Body of pancreas (tissue), 4 donors: ENCODE measurements at regions not wholly inside any gene's neighbourhood (a gene's known extent, or its start where the extent isn't known, plus 50 kb on each side); places are given as distances from the start of the nearest gene placed in this dataset.

Experiments
- ATAC-seq: fragments of 150-250 bp; one replicate; pipeline ENCODE4 v1.9.1; 2016
- DNase-seq, 4 donors: peaks; one replicate each; pipeline ENCODE4 v3.0.0-alpha.2; 2019
- H3K27ac ChIP-seq, 4 donors: fragments of 200-600 bp; sonication (generic); 1 replicate in 3 of 4; 2 replicates in 1 of 4; pipeline versions ENCODE4 v1.5.1 to v1.6.1; 2016 to 2019; ENCODE audit warnings: mild to moderate bottlenecking in 1 of 4, mixed read lengths in 1 of 4, moderate library complexity in 1 of 4
- H3K27me3 ChIP-seq, 2 donors: fragments of 200-600 bp; sonication (generic); one replicate each; pipeline ENCODE4 v1.6.0; 2016; ENCODE audit warnings: mild to moderate bottlenecking in 1 of 2
- H3K36me3 ChIP-seq, 2 donors: fragments of 200-600 bp; sonication (generic); replicated peaks in 1 of 2; 2 replicates each; pipeline ENCODE4 v1.5.1; 2016; ENCODE audit warnings: low read depth in 2 of 2; ENCODE audit not compliant: insufficient read depth in 1 of 2
- H3K4me1 ChIP-seq: fragments of 200-600 bp; sonication (generic); one replicate; pipeline ENCODE4 v1.6.0; 2016
- H3K4me3 ChIP-seq, 2 donors: fragments of 200-600 bp; sonication (generic); 1 replicate in 1 of 2; 2 replicates in 1 of 2; pipeline ENCODE4 v1.5.1; 2016 to 2019
- H3K9me3 ChIP-seq, 3 donors: fragments of 200-600 bp; sonication (generic); 1 replicate in 2 of 3; 2 replicates in 1 of 3; pipeline ENCODE4 v1.5.1; 2016
- CTCF ChIP-seq, 7 experiments: fragments of 450-650 bp in 4 of 7; fragments of 200-600 bp in 3 of 7; sonication (generic) in 3 of 7; IDR thresholded peaks; one replicate each; pipeline ENCODE4 v1.5.1; 2016 to 2019; ENCODE audit warnings: antibody characterized with exemption in 7 of 7
- POLR2A ChIP-seq, 3 donors: fragments of 450-650 bp; IDR thresholded peaks; one replicate each; pipeline ENCODE4 v1.6.1; 2016; ENCODE audit warnings: antibody characterized with exemption in 3 of 3, mild to moderate bottlenecking in 2 of 3
- WGBS, 2 donors: methylation state at CpG; one replicate each; pipeline ENCODE4 v1.1.5; 2017; 5-methylcytosine and 5-hydroxymethylcytosine counted together
- intact Hi-C: fragments of 100-400 bp; cut with DNase I; formaldehyde crosslinking; loops from one replicate; pipeline ENCODE4 v1.15.1; 2023

- ATAC-seq (no peak), DNase-seq (no peak)
- intact Hi-C loops, result no loop called here
- no peak overlapping the region for H3K4me3 ChIP-seq
- WGBS, 2 donors, result 33 to 49% methylated on average over 6 of the region's 6 CpGs
- no peaks in the 10 kb centered on the region for H3K9me3 ChIP-seq
- no peak overlapping the region for H3K27ac ChIP-seq
- TF ChIP-seq POLR2A (IDR thresholded peaks at IDR 0.05) (no peak), CTCF (IDR thresholded peaks at IDR 0.05) (no peak)
- no peaks in the 10 kb centered on the region for H3K27me3 ChIP-seq
- H3K4me1 ChIP-seq, result peaks cover 29% of the 10 kb centered on the region
- H3K36me3 ChIP-seq, result no peaks in the 10 kb centered on the region
Measured at GRCh38 chr1:42034426-42034825, 115.7 kb upstream of the HIVEP3 start.

GRCh38 chr1:42033629-42034028 is 114.9 kb upstream of the HIVEP3 start:
- H3K4me1 ChIP-seq, result peaks cover 21% of the 10 kb centered on the region
- no peak overlapping the region for H3K4me3 ChIP-seq
- DNase-seq, result no peak
- ATAC-seq, result no peak
- no peaks in the 10 kb centered on the region for H3K36me3 ChIP-seq
- no peaks in the 10 kb centered on the region for H3K27me3 ChIP-seq
- H3K9me3 ChIP-seq, result no peaks in the 10 kb centered on the region
- TF ChIP-seq CTCF (IDR thresholded peaks at IDR 0.05) (no peak), POLR2A (IDR thresholded peaks at IDR 0.05) (no peak)
- WGBS, 2 donors, result 46 to 50% methylated on average over 1 of the region's 1 CpG
- intact Hi-C loops, result no loop called here
- H3K27ac ChIP-seq, result no peak overlapping the region

GRCh38 chr1:42017730-42018129 is 99.0 kb upstream of the HIVEP3 start:
- Histone ChIP-seq H3K9me3 (no peaks in the 10 kb centered on the region), H3K27me3 (no peaks in the 10 kb centered on the region), H3K36me3 (no peaks in the 10 kb centered on the region), H3K4me1 (no peaks in the 10 kb centered on the region), H3K4me3 (no peak overlapping the region), H3K27ac (no peak overlapping the region)
- intact Hi-C loops, result no loop called here
- 94 to 98% methylated on average over 3 of the region's 3 CpGs for WGBS, 2 donors
- no peak for TF ChIP-seq CTCF (IDR thresholded peaks at IDR 0.05)
- no peak for TF ChIP-seq POLR2A (IDR thresholded peaks at IDR 0.05)
- no peak for ATAC-seq
- DNase-seq, result no peak

- H3K4me1 ChIP-seq, result no peaks in the 10 kb centered on the region
- TF ChIP-seq CTCF (IDR thresholded peaks at IDR 0.05), result no peak
- TF ChIP-seq POLR2A (IDR thresholded peaks at IDR 0.05), result no peak
- no peak overlapping the region for H3K27ac ChIP-seq
- 84 to 97% methylated on average over 2 of the region's 2 CpGs for WGBS, 2 donors
- H3K27me3 ChIP-seq, result no peaks in the 10 kb centered on the region
- no peaks in the 10 kb centered on the region for H3K36me3 ChIP-seq
- H3K4me3 ChIP-seq, result no peak overlapping the region
- no peak for DNase-seq
- intact Hi-C loops, result no loop called here
- ATAC-seq, result no peak
- H3K9me3 ChIP-seq, result no peaks in the 10 kb centered on the region
Measured at GRCh38 chr1:42017259-42017658, 98.5 kb upstream of the HIVEP3 start.

- no peak for DNase-seq
- TF ChIP-seq CTCF (IDR thresholded peaks at IDR 0.05) (no peak), POLR2A (IDR thresholded peaks at IDR 0.05) (no peak)
- no peaks in the 10 kb centered on the region for H3K36me3 ChIP-seq
Measured at GRCh38 chr1:42014823-42015222, 96.1 kb upstream of the HIVEP3 start.

More at GRCh38 chr1:42014823-42015222, 96.1 kb upstream of the HIVEP3 start:
- Histone ChIP-seq H3K9me3 (no peaks in the 10 kb centered on the region), H3K4me1 (no peaks in the 10 kb centered on the region), H3K27ac (no peak overlapping the region), H3K4me3 (no peak overlapping the region), H3K27me3 (no peaks in the 10 kb centered on the region)
- intact Hi-C loops, result no loop called here
- no peak for ATAC-seq
- 56 to 72% methylated on average over 3 of the region's 3 CpGs for WGBS, 2 donors
